GM18507 (cell line): ENCODE measurements at regions not wholly inside any gene's neighbourhood (a gene's known extent, or its start where the extent isn't known, plus 50 kb on each side); places are given as distances from the start of the nearest gene placed in this dataset.
"Not testable (repeated sequence)": the region's sequence is repeated elsewhere in the genome, so short reads cannot be mapped to it uniquely, and the experiment has no call there.

Experiments used
- DNase-seq: peaks from one replicate; pipeline ENCODE4 v3.0.0; 2011; ENCODE audit warnings: low read depth; ENCODE audit not compliant: insufficient read length; ENCODE audit errors: extremely low spot score
- FAIRE-seq: peaks from 2 replicates; lab custom pipeline; 2011; peaks lifted over from hg19 to GRCh38; lab: Jason Lieb, UNC

GRCh38 chr14:105969026-105969425, 442.6 kb downstream of the TMEM121 start:
- FAIRE-seq, DNase-seq: not testable (repeated sequence)

- not testable (repeated sequence) for DNase-seq, FAIRE-seq
These were observed 444.4 kb downstream of the TMEM121 start for GRCh38 chr14:105970821-105971220.

DNA sequence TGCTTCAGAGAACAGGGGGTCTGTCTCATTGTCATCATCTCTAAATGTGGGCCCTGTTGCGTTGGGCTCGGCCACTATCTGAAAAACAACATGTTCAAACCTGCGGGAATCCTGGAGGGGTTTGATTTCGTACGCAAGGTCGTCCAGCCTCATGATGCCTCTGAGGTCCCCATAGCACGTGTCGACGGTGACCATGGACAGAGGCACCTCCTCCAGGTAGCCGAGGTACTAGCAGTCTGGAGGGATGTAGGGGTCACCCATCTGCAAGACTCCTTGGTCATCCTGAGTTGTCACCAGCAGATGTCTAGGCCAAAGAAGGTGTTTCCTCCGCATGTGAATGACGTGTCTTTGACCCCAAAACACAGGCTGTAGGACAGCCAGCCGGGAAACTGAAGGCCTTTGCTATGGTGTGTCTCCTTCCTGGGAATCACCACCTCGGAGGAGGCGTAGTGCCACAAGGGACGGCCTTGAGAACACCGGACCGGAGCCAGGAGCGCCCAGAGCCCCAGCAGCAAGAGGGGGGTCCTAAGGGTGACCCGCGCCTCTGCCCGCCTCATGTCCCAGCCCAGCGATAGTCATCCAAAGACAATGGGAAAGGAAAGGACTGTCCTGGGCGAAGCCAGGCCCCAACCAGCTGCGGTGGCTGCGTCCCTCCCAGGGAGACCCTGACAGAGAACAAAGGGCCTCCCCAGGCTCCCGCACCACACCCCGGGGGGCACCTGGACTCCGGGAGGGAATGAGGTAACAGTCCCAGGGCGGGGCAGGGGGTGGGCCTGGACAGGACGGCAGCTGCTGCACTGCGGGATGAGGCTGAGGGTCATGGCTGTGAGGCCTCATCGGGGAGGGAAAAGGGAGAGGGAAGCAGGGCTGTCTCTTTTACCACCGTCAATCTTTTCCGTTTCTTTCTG, 445.5 kb downstream of the TMEM121 start:
- no peak for DNase-seq
- FAIRE-seq: no peak

- FAIRE-seq (peak; percentile 63), DNase-seq (no peak)
These were observed 448.5 kb downstream of the TMEM121 start for GRCh38 chr14:105974902-105975301.

- no peak for FAIRE-seq
These were observed 452.4 kb downstream of the TMEM121 start for GRCh38 chr14:105978618-105979295.

GRCh38 chr14:105979446-105979845, 453.1 kb downstream of the TMEM121 start:
- FAIRE-seq (no peak), DNase-seq (no peak)

More at GRCh38 chr14:105978618-105979295, 452.4 kb downstream of the TMEM121 start:
- DNase-seq: no peak

DNA sequence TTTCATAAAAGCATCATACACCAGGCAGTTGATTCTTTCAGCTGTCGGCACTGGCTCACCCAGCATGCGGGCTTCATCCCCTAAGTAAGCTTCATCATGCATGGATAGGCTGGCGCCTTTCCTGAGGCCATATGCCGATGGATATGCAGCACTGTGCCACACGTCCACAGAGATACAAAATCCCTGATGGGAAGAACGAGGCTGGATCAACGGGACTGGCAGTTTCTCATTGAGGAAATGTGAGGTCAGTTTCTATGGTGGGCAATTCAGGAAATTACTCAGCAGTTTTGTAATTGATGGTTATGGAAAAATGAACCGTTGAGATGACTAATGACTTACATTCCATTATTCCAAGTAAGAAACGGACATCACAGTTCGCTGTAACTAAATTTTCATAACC, 453.8 kb downstream of the TMEM121 start:
- no peak for FAIRE-seq
- DNase-seq: no peak

- not testable (repeated sequence) for FAIRE-seq
These were observed 455.3 kb downstream of the TMEM121 start for GRCh38 chr14:105981517-105982302.

DNA sequence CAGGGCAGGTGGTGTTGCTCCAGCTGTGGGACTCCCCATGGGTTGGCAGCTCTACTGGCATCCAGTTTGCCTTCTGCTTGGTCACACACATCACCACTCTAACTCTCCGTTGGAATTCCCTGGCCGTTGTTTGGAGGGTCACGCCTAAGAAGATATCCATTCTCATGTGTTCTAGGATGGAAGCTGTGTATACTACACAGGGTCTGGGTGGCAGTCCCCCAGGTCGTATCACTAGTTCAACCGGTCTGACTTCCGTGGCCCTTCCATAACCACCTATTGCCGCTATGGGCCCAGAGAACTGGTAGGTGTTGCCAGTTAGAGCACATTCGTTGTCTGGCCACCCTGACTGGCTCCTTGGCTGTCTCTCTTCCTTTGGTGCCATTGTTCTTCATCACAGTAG, 456.3 kb downstream of the TMEM121 start:
- FAIRE-seq (no peak), DNase-seq (no peak)

More at GRCh38 chr14:105981517-105982302, 455.3 kb downstream of the TMEM121 start:
- DNase-seq: not testable (repeated sequence)

- DNase-seq (no peak), FAIRE-seq (peak; percentile 60)
These were observed 460.5 kb downstream of the TMEM121 start for GRCh38 chr14:105986894-105987284.

DNA sequence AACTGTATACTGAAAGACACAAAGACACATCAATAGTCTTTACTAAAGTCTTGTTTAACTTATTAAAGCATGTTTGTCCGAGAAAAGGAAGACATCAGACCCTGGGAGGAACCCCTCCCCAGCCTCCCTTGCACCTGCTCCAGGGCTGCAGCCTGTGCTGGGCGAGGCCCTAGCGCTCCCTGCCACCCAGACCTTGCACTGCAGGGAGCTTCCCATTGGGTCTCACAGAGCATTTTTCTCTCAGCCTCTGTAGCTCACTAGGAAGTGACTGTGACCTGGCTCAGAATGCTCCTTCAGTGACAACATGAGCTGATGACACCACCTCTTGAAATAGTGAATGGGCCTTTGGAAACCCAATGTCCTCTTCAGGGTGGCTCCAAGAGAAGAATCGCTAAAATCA, 461.2 kb downstream of the TMEM121 start:
- no peak for DNase-seq
- FAIRE-seq: peak; percentile 52

- DNase-seq: no peak
- peak; percentile 24 for FAIRE-seq
These were observed 463.4 kb downstream of the TMEM121 start for GRCh38 chr14:105989566-105990302.

- FAIRE-seq, DNase-seq: not testable (repeated sequence)
These were observed 465.3 kb downstream of the TMEM121 start for GRCh38 chr14:105991677-105992076.

DNA sequence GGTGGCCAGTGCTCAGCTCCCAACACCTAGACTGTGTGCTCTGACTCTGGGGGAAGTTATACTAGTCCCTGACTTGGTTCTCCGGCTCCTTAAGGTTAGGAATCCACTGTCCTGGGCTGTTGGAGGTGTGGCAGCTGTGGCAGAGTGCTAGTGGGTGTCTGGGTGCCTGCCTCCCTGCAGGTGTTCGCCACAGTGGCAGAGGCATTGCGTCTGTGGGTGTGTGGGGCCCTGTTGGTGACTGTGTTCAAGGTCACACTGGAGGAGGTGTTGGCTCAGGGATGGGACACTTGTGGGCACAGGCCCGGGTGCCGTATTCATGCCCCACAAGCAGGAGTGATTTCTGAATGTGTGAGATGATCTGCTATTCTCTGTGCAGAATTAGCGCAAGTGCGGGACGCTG, 467.4 kb downstream of the TMEM121 start:
- DNase-seq (no peak), FAIRE-seq (no peak)

DNA sequence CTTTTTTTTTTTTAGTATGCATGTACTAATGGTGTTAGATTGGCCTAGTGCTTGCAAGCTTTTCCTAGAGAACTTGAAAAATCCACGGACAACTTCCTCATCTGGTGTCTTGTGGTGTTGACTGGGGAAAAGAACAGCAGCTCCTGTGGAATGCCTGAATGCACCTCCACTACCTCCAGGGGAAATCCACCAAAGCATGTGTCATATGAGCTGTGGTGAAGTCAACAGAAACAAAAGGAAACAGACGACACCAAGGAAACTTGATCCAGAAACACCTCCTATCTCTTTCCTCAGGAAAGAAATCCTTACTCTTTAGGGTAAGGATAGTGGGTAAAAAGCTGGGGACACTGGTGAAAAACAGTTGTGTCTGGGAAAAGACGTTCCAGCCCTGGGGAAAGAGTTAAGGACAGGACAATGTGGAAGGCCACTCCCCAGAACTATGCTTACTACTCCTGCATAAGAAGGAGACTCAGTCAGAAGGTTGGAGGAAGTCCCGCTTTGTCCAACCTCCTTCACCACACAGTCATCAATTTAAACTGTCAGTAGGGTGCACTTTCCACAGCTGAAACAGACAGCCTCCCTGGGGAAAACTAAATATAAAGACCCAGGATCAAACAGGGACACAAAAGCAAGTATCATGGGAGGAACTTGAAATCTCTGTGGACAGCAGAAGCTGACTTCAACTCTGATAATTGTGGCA, 468.8 kb downstream of the TMEM121 start:
- DNase-seq, FAIRE-seq: not testable (repeated sequence)

- not testable (repeated sequence) for DNase-seq
- FAIRE-seq: peak; percentile 73
These were observed 472.2 kb downstream of the TMEM121 start for GRCh38 chr14:105998597-105998996.

DNA sequence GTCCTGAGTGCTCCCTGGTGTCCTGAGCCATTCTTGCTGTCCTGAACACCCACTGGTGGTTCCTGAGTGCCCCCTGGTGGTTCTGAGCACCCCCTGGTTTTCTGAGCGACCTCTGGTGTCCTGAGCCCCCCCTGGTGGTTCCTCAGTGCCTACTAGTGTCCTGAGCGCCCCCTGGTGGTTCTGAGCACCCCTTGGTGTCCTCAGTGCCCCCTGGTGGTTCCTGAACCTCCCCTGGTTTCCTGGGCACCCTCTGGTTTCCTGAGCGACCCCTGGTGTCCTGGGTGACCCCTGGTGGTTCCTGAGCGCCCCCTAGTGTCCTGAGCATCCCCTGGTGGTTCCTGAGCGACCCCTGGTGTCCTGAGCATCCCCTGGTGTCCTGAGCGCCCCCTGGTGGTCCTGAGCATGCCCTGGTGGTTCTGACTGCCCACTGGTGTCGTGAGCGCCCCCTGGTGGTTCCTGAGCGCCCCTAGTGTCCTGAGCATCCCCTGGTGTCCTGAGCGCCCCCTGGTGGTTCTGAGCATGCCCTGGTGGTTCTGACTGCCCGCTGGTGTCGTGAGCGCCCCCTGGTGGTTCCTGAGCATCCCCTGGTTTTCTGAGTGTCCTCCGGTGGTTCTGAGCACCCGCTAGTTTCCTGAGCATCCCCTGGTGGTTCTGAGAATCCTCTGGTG, 473.1 kb downstream of the TMEM121 start:
- no peak for DNase-seq
- no peak for FAIRE-seq

DNA sequence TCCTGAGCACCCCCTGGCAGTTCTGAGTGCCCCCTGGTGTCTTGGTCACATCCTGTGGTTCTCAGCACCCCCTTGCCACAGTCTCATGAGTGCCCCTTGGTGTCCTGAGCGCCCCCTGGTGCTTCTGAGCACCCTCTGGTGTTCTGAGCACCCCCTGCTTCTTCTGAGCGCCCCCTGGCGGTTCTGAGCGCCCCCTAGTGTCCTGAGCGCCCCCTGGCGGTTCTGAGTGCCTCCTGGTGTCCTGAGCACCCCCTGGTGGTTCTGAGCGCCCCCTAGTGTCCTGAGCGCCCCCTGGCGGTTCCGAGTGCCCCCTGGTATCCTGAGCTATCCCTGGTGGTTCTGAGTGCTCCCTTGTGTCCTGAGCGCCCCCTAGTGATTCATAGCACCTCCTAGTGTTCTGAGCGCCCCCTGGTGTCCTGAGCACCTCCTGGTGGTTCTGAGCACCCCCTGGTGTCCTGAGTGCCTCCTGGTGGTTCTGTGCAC, 473.7 kb downstream of the TMEM121 start:
- not testable (repeated sequence) for FAIRE-seq, DNase-seq
